GM19238 (cell line): ENCODE measurements at regions not wholly inside any gene's neighbourhood (a gene's known extent, or its start where the extent isn't known, plus 50 kb on each side); places are given as distances from the start of the nearest gene placed in this dataset.

Experiments
- DNase-seq: peaks from one replicate; pipeline ENCODE4 v3.0.0; 2011; ENCODE audit warnings: low spot score; ENCODE audit not compliant: insufficient read length

DNA sequence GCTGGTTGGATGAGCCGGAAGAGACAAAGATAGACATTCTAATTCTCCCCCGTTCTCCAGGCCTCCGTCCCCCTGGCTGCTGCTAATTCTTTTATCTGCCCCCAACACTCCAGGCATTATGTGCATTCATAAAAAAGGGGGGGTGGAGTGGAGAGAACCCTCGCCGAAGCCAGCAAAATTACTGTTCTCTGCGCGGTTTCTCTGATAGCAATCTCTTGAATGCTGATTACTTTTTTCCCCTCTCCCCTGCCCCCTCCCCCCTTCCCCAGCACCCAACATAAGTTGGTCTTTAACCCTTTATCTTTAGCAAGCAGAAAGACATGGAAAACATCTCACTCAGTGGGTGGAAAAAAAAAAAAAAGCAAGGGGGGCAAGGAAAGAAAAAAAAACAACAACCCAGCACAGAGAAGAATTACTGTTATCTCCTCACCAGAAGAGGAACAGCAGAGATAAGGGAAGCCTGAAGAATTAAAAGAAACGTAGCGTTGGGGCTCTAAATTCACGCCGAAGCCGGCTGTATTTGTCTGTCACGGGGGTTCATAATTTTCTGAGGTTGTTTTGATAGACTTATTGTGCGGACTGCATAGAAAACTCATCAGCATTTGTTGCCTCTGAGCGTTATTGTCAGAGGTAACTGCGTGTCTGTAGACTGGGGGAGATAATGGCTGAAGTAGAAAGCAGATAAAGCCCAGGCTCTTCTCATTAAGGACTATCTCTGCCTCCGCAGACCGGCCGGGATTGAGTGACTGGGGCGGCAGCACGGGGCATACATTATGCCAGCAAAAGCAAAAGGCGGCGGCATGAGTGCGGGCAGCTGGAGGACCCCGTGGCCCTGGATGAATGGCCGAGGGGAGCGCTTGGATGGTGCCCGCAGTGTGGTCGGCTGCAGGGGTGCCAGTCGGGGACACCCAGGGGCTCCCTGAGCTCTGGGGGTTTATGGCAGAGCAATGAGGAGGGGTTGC is 126.9 kb downstream of the MRM1 start:
- DNase-seq: no peak

DNA sequence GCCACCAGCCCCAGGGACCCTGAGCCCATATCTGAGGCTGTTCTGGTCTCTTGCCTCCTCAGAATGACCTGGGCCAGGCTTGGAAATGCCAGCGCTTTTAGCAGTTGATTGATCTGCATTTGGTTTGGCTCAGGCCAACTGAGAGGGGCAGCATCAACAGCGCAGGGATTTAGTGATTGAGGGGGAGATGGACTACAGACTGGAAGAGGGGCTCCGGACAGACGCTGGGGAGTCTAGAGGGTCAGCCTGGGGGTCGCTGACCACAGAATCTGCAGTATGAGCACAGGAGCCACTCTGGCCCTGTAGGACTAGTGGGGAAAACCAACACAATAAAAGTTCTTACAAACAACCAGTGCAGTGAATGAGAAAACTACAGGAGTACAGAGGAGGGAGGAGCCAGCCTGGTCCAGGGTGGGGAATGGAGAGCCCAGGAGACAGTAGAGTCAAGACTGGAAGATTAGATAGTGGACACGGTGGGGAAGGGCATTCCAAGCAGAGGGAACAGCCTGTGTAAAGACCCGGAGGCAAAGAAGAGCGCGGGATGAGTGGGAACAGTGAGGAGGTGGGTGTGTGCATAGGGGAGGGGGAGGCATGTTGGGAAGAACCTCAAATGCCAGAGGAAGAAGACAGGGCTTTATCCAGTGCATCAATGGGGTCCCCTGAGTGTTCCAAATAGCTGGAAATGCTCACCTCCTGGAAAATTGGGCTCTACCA is 128.9 kb downstream of the MRM1 start:
- no peak for DNase-seq

DNA sequence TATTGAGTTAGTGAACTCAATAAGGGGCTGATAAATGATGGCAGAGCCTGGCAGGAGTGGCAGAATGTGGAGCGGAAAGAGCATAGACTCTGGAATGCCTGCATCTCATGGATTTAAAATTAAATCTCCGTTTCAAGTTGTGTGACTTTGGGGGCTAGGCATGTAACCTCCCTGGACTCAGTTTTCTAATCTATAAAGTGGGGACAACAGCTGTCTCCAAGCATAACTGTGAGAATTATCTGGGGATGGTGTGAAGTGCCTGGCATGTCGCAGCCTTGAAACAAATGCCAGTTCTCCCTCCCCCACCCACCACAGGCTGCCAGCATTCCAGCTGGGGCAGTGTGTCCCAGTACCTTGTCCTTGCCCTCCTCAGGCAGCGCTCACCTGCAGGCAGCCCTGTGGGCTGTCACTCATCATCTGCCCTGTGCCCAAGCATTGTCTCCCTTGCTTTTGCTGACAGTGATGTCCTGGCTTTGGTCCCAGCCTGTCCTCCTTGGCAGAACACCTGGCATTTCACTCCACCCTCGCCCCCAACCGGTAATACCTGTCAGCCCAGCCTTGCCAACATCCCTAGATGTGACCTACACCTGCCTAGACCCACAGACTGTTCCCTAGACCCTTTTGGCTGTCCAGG is 129.6 kb downstream of the MRM1 start:
- no peak for DNase-seq

DNA sequence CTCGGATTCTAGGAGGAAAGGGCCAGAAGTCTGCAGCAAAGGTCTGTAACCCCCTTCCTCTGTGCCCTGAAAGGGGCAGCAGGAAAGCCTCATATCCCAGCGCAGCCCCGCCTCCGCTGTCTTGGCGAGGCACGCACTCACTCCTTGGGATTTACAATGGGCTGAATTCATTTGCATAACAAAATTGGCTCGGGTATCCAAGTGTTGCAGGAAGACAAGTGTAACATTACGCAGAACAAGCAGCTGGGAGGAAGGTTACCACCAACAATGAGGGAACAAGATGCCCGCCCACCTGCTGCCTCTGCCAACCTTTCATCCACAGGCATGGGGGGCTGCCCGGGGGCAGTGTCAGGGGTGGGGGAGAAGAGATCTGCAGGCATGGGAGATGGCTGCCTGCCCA is 130.4 kb downstream of the MRM1 start:
- no peak for DNase-seq

DNA sequence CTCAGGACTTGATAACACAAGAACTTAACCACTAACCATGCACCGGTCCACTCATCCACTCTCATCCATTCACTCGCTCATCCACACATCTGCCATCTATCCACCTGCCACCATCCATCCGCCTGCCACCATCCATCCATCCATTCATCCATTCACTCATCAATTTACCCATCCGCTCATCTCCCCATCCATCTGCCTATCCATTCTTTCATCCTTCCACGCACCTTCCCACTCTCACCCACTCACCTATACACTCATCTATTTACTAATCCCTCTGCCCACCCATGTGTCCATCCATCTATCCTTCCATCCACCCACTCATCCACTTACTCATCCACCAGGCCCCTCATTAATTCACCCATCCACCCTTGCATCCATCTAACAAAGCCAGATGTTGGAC is 131.0 kb downstream of the MRM1 start:
- no peak for DNase-seq

DNA sequence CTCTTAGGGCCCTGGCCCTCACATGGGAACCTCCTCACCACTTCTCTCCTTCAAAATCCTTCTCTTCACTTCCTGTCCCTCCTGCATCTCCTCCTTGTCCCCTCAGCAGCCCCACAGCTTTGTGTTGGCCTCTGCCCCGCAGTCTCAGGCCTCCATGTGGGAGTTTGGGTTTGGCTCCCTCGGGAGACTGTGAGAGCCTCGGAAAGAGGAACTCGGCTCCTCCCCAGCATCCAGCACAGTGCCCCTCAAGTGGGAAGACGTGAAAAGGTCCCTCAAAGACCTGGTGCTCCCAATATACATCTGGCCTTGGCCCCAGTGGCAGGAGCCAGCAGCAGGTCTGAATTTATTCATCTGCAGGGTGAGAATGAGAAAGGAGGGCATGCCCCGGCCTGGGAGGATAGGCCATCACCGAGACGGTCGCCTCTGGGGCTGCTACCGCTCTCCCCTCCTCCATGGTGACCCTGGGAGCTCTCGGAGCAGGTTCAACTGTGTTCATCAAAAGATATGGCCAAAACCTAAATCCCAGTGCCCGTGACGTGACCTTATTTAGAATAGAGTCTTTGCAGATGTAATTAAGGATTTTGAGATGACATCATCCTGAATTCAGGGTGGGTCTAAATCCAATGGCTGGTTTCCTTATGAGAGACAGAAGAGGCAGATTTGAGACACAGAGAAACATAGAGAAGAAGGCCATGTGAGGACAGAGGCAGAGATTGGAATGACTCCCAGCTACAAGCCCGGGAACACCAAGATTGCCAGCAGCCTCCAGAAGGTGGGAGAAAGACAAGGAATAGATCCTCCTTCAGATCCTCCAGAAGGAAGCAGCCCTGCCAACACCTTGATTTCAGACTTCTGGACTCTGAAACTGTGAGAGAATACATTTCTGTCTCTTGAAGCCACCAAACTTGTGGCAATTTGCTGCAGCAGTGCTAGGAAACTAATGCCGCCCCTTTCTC is 135.1 kb downstream of the MRM1 start:
- no peak for DNase-seq

DNA sequence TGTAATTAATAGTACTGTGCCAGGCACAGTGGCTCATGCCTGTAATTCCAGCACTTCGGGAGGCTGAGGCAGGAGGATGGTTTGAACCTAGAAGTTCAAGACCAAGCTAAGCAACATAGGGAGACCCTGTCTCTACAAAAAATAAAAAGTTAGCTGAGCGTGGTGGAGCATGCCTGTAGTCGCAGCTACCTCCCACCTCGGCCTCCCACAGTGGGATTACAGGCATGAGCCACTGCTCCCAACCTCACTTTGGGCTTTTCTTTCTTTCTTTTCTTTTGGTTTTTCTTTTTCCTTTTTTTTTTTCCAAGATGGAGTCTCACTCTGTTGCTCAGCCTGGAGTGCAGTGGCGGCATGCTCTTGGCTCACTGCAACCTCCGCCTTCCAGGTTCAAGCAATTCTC is 137.8 kb downstream of the MRM1 start:
- DNase-seq: no peak

DNA sequence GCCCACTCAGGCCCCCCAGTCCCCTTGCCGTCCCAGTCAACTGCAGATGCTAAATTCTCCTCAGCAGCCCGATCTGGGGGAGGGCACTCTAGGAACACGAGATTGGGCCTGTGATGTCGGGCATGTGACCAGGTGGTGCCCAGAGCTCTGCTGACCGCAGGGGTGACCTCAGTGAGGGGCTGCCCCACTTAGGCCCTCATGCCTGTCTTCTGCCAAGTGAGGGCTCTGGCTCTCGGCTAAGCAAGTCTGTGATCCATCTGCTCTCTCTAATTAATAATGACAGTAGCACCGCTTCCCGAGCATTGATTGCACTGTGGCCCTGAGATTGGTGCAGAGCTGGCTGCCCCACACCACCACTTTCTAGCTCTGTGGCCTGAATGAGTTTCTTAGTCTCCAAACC is 138.8 kb downstream of the MRM1 start:
- no peak for DNase-seq

DNA sequence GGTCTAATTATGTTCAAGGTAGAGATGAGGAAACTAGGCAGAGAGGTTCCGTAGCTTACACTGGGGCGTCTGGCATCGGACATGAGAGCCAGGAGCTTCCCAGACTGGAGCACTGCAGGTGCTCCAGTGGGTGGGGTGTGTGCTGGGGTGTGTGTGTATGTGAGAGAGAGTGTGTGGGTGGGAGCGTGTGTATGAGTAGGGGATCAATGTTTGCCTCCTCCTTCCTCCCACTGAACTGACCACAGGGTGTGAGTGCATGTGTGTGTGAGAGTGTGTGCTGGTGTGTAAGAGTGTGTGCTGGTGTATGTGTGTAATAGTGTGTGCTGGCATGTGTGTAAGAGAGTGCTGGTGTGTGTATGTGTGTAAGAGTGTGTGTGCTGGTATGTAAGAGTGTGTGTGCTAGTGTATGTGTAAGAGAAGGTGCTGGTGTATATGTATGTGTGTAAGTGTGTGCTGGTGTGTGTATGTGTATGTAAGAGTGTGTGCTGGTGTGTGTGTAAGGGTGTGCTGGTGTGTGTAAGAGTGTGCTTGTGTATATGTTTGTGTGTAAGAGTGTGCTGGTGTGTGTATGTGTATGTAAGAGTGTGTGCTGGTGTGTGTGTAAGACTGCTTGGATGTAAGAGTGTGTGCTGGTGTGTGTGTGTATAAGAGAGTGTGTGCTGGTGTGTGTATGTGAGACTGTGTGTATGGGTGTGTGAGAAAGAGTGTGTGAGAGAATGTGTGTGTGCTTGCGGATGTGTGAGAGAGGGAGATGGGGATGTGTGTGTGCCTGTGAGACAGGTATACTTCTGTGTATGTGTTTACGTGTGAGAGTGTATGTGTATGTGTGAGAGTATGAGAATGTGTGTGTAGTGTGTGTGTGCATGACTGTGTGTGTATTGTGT is 139.9 kb downstream of the MRM1 start:
- no peak for DNase-seq

DNA sequence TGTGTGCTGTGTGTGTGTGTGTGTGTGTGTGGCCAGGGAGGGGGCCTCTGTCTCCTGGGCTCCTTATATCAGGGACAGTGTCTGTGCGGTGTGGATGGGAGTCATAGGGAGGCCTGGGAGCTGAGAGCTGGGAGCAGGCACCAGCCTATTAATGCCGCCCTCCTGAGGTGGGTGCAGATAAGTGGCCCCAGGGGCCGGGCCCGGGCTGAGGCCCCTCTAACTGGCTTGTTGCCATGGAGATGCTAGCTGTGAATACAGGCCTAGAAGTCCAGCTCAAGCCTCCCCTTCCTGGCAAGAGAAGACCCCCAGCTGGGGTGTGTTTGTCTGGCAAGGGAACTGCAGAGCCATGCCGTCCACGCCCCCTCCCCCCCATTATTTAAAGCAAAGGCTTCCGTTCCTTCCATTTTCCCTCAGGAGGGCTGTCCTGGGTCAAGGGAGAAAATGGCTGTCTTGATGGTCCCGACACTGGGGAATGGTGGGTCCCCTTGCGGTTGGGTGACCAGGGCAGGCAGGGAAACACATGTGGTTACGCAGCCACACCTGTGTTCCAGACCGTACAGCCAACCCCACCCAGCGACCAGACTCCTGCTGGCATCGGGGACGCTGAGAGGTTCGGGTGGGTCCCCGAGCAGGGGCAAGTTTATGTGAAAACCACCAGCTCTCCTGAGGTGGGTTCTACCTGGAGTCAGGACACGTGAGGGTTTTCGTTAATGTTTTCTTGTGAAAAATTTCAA is 141.1 kb downstream of the MRM1 start:
- DNase-seq: no peak

DNA sequence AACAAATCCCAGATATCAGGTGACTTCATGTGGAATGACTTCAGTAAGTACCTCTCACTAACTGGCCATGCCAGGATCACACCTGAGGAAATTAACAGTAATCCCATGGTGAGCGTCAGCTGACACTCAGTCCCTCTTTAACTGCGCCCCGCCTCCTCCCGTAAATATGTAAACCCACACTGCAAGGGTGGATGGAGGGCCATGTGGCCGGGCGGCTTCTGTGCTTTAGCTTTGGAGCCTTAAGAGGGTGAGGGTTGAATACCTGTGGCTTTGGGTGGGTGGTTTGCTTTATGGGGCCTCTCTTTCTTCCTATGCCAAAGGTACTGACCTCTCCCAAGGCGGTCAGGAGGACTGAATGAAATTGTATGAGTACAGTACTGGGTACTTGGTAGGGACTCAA is 141.7 kb downstream of the MRM1 start:
- no peak for DNase-seq

DNA sequence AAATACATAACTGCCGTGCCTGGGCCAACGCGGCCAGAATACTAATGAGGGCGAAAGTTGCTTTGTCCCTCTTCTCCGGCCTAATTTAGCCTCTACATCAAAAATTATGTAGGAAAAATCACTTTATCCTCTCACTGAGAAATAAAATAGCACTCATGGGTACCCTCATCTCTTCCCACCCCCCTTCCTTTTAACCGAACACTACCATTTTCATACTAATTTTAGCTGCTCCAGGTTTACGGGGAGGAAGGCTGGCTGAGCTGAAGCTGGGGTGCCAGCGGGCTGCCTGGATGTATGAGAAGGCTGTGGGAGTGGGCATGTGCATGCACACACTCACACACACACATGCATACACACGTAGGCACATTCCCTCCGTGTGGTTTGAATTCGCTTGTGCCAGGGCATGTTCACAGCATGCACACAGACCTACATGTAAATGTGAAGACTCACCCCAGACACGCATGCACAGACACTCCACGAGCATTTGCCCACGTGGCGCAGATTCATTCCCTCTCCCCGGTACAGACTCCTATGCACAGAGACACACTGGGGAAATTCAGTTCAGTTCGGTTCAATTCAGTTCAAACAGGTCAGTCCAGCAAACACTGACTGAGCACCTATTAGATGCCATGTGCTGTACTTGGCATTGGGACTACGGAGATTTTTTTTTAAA is 145.1 kb downstream of the MRM1 start:
- no peak for DNase-seq

DNA sequence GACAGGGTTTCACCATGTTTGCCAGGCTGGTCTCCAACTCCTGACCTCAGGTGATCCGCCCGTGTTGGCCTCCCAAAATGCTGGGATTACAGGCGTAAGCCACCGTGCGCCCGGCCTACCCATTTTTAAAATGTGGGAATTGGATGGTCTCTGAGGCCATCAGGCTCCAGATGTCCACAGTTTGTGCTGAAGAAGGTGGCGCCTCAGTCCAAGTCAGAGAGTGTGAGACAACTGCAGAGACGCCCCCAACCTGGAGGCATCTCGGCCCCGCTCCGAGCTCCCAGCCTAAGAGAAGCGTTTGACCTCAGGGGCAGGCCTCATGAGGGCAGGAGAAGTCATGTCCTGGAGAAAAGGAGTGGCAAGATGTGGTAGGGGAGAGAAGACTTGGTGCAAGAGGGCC is 146.5 kb downstream of the MRM1 start:
- DNase-seq: no peak

DNA sequence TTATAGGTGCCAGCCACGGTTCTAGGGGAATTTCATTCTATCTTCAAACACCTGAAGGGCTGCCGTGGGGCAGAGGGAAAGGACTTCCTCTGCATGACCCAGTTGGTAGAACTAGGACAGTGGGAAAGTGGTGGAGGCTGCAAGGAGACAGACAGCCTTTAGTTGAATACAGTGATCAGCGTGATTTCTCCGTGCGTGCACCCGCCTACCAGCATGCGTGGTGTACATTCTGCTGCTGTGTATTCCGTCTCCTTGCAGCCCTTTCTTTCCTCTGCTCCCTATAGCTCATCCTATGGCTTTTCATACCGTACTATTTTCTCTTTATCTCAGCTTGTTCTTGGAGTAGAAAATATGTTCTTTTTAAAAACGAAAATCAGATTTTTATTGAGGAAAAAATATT is 146.9 kb downstream of the MRM1 start:
- no peak for DNase-seq

DNA sequence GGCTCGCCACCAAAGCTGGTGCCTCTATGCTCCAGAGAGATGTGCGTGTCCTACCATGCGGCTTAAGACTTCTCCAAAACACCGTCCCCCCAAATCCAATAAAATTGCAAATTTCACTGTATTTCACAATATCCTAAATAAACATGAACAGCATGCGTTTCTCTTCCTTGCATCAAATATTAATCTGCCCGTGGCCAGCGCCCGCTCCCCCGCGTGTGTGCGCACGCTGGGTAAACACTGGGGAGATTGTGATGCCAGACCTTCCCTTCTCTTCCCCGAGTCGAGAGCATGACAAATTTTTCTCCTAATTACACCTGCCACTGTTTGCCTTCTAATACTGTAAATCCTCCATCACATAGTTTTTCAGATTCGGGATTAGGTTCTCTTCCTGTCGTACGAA is 148.1 kb downstream of the MRM1 start:
- DNase-seq: no peak

DNA sequence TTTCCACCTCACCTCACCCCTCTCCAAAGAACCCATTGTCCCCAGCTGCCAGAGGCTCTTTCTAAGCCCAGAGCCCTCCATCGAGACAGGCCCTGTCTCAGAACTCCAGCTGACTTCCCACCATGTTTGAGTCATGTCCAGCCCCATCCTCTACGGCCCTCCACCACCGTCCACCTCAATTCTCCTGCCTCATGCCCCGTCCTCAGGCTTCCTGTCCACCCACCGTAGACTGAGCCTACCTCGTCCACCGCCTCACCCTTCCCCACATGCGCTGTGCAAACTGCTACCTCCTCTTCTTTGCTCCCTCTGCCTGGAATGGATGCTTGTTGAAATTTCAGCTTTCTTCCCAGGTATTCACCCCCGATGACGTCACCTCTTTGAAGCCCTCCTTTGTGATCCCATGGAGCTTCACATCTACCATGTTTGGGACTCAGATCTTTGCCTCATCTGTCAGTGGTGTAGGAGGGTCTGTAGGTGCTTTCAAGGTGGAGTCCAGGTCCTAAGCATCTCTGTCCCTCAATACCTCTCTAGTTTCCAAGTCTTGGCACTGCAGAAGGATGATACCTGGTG is 149.0 kb downstream of the MRM1 start:
- no peak for DNase-seq

DNA sequence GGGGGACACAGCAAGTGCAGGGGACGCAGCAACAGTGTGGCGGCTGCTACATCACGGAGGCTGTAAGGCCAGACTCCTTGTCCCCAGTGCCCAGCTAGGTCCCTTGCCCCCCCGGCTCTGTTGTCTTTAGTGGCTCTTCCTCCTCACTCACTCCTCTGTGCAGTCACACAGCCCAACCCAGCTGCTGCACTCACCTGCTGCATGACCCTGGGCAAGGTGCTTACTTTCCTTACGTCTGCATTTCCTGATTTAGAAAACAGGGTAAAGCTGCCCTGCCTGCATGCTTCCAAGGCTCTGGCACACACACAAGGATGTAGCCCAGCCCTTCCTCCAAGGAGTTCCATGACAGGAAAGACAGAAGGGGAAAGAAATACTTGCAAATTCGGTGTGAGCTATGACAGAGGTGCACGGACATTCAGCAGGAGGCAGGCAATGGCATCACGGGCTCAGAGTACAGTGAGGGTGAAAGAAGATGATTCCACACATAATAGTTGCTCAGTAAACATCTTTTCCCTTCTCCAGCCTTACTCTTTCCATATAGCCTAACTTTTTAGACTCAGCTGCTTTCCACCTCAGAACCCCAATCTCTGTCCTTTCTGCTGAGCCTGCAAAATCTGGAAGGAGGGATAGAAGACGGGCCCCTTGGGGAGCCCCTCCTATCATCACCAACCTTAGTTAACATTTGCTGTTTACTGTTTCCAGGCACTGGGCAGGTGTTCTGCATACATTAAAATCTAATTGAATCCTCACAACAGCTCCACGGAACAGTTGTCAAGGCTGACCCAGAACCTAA is 150.9 kb downstream of the MRM1 start:
- DNase-seq: no peak

DNA sequence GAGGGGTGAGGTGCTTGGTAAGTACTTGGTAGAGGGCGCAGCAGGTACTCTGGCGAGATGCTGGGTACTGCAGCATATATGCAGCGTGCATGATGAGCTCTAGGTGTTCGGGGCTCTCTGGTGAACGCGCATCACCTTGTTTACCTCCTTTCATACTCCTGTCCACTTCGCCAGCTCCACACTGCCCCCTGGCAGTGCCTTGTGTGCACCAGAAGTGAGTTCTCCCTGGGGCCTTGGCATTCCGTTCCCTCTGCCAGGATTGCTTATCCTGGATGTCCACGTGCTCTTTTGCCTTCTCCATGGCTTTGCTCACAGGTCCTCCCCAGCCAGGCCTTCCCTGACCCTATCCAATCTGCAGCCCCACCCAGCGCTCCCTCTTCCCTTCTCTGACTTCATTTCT is 154.2 kb downstream of the MRM1 start:
- DNase-seq: no peak
